ENCODE measurements at regions not wholly inside any gene's neighbourhood (a gene's known extent, or its start where the extent isn't known, plus 50 kb on each side); places are given as distances from the start of the nearest gene placed in this dataset.

- no peak overlapping the region for H3K27ac ChIP-seq
- TF ChIP-seq, protein P1, sequence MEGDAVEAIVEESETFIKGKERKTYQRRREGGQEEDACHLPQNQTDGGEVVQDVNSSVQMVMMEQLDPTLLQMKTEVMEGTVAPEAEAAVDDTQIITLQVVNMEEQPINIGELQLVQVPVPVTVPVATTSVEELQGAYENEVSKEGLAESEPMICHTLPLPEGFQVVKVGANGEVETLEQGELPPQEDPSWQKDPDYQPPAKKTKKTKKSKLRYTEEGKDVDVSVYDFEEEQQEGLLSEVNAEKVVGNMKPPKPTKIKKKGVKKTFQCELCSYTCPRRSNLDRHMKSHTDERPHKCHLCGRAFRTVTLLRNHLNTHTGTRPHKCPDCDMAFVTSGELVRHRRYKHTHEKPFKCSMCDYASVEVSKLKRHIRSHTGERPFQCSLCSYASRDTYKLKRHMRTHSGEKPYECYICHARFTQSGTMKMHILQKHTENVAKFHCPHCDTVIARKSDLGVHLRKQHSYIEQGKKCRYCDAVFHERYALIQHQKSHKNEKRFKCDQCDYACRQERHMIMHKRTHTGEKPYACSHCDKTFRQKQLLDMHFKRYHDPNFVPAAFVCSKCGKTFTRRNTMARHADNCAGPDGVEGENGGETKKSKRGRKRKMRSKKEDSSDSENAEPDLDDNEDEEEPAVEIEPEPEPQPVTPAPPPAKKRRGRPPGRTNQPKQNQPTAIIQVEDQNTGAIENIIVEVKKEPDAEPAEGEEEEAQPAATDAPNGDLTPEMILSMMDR (conservative IDR thresholded peaks at IDR 0.05), result no peak
- no peak for TF ChIP-seq ZFX (IDR thresholded peaks at IDR 0.05)
These were observed 170.0 kb upstream of the ZNF32 start for GRCh38 chr10:43818687-43819086.

GRCh38 chr10:43817368-43817767 lies 168.7 kb upstream of the ZNF32 start:
- H3K27ac ChIP-seq, result no peak overlapping the region
- TF ChIP-seq, protein P1 (conservative IDR thresholded peaks at IDR 0.05), result no peak
- no peak for TF ChIP-seq ZFX (IDR thresholded peaks at IDR 0.05)

DNA sequence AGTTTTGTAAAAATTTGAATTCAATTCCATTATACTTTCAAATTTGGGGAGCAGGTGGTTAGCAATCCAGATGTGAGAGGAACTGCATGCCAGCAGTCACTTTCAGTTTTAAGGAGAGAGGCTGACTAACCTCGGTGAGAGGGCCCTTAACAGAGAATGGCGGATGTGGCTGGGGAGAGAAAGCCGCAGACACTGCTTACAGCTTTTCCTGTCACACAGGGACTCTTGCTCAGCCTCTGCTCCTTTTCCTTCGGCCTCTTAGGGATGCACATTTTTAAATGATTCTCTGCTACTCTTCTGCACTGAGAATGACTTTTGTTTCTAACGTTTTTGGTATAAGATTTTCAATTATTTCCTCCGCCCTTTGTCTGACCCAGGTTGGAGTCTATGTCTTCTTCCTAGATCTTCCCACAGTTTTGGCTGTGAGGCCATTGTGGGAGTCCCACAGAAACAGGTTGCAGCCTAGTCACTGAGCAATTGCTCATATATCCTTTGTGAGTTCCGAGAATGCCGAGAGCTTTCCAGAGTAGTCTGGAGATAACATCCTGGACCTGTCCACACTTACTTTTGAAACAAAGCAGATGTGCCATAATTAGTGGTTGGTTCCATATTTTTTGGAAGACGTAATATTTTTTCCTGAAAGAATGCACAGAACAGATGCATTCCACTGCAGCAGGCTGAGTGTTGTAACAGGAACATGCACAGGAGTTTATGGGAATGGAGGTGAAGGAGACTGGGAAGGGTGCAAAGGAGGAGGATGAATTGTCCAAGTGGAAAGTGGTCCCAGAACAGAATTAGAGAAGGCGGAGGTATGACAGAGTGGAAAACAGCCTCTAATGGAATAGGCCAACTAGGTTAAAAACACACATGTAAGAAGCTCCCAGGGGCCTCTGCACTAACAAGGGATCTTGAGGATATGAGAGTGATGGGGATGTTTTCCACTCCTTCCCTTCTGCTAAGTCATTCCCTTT lies 168.0 kb upstream of the ZNF32 start:
- H3K27ac ChIP-seq, result no peak overlapping the region
- no peak for TF ChIP-seq ZFX (IDR thresholded peaks at IDR 0.05)
- TF ChIP-seq, protein P1 (conservative IDR thresholded peaks at IDR 0.05), result no peak

GRCh38 chr10:43815181-43815885 lies 166.7 kb upstream of the ZNF32 start:
- no peak overlapping the region for H3K27ac ChIP-seq
- no peak for TF ChIP-seq ZFX (IDR thresholded peaks at IDR 0.05)
- TF ChIP-seq, protein P1 (conservative IDR thresholded peaks at IDR 0.05), result no peak

DNA sequence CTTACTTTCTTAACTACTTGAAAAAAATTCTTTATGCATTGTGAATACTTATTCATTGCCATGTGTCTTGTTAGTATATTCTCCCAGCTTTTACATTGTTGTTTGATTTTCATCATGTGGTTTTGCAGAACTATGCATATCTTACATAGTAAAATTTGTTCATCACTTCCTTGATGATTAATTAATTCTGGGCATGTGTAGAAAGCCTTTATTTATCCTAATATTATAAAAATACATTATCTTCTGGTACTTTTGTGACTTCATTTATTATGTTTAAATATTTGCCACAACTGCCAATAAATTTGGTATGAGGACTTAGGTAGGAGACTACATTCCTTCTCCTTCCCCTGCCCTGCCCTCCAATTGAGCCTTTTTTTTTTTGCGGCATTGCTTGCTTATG lies 166.0 kb upstream of the ZNF32 start:
- TF ChIP-seq, protein P1 (conservative IDR thresholded peaks at IDR 0.05), result no peak
- TF ChIP-seq ZFX (IDR thresholded peaks at IDR 0.05), result no peak
- no peak overlapping the region for H3K27ac ChIP-seq

DNA sequence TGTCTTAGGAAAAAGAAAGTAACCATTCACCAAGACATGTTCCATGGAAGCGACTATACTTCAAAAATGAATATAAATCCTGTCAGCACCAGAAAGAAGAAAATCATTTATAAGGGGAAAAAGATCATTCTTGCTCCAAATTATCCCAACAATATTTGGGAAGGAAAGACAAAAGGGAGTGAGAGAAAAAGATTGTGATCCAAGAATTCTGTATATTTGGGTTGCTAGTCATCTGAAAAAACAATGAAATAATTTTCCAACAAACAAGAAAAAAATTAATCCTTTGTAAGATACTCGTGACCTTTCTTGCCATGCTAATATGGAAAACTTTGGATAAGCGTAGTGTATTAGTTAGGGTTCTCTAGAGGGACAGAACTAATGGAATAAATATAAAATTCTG lies 163.2 kb upstream of the ZNF32 start:
- H3K27ac ChIP-seq, result no peak overlapping the region
- TF ChIP-seq ZFX (IDR thresholded peaks at IDR 0.05), result no peak
- TF ChIP-seq, protein P1 (conservative IDR thresholded peaks at IDR 0.05), result no peak
